ENCODE measurements at regions not wholly inside any gene's neighbourhood (a gene's known extent, or its start where the extent isn't known, plus 50 kb on each side); places are given as distances from the start of the nearest gene placed in this dataset.

DNA sequence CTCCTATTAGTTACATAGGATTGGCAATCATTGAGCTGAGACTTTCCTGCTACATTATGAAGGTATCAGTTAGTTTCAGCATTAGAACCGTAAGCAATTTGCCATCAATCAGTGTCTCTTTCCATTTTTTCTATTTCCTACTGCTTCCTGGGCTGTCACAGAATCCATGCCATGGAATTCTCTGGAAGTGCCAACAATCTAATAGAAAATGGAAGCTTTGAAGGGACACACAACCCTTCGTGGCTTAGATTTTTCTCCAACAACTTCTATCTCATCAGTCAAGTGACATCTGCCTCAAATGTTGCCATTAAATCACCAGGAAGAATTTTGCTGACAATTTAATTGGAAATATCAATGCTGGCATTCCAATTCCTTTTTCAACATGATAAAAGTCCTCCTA lies 183.5 kb upstream of the PARD3B start:
- TF ChIP-seq CTCF (IDR thresholded peaks at IDR 0.05 in 4 of 5, conservative IDR thresholded peaks at IDR 0.05 in 1 of 5) (no peak), POLR2A (IDR thresholded peaks at IDR 0.05) (no peak)
